H1 (cell line): ENCODE measurements at regions not wholly inside any gene's neighbourhood (a gene's known extent, or its start where the extent isn't known, plus 50 kb on each side); places are given as distances from the start of the nearest gene placed in this dataset.

Experiments used
- CTCF ChIA-PET: fragments of 300-600 bp; sonication (Branson Sonifier 250); formaldehyde crosslinking; loops from one replicate; lab custom pipeline; 2021; ENCODE audit not compliant: partially characterized antibody; lab: Charles Lee
- POLR2A ChIA-PET: fragments of 300-600 bp; sonication (Branson Sonifier 250); formaldehyde crosslinking; loops from one replicate; lab custom pipeline; 2021; ENCODE audit warnings: inconsistent platforms; ENCODE audit not compliant: partially characterized antibody; lab: Charles Lee
- DNase-seq, 2 experiments: peaks; one replicate each; pipeline versions ENCODE4 v3.0.0 to v3.0.0-alpha.2; 2010 to 2022; ENCODE audit warnings: low spot score in 2 of 2, low read depth in 1 of 2, mixed read lengths in 1 of 2
- FAIRE-seq: peaks from 2 replicates; lab custom pipeline; 2011; peaks lifted over from hg19 to GRCh38; lab: Jason Lieb, UNC
- H2AFZ ChIP-seq: 2 replicates; pipeline ENCODE4 v1.8.1; 2012; ENCODE audit warnings: low read length, inconsistent platforms
- H2AK5ac ChIP-seq: 2 replicates; pipeline ENCODE4 v1.6.1; 2013; ENCODE audit warnings: low read depth, low read length
- H2BK120ac ChIP-seq: replicated peaks from 2 replicates; pipeline ENCODE3; 2013; ENCODE audit warnings: low read depth, low read length, inconsistent platforms
- H2BK12ac ChIP-seq: 2 replicates; pipeline ENCODE4 v1.6.1; 2013; ENCODE audit warnings: low read depth, low read length
- H2BK15ac ChIP-seq: 2 replicates; pipeline ENCODE4 v1.6.1; 2013; ENCODE audit warnings: low read length
- H2BK20ac ChIP-seq: 2 replicates; pipeline ENCODE4 v1.6.1; 2013; ENCODE audit warnings: low read length
- H2BK5ac ChIP-seq: 2 replicates; pipeline ENCODE4 v1.6.1; 2013; ENCODE audit warnings: low read depth, low read length
- H3K14ac ChIP-seq: 2 replicates; pipeline ENCODE4 v1.6.1; 2013; ENCODE audit warnings: inconsistent platforms; ENCODE audit not compliant: insufficient read length
- H3K18ac ChIP-seq: 2 replicates; pipeline ENCODE4 v1.6.1; 2013; ENCODE audit warnings: low read length; ENCODE audit errors: extremely low read depth
- H3K23ac ChIP-seq: 2 replicates; pipeline ENCODE4 v1.6.1; 2013; ENCODE audit warnings: inconsistent platforms; ENCODE audit not compliant: insufficient read length
- H3K23me2 ChIP-seq: 2 replicates; pipeline ENCODE4 v1.6.1; 2013; ENCODE audit warnings: low read depth, low read length
- H3K27ac ChIP-seq: 2 replicates; pipeline ENCODE4 v1.6.1; 2011; ENCODE audit warnings: low read depth, low read length, inconsistent platforms
- H3K27me3 ChIP-seq, 4 experiments: replicated peaks in 1 of 4; 1 replicate in 1 of 4; 2 replicates in 3 of 4; pipeline versions ENCODE4 v1.6.1 to v1.8.1; 2011 to 2013; ENCODE audit warnings: low read length in 3 of 4, mild to moderate bottlenecking in 3 of 4, inconsistent platforms in 2 of 4, mixed read lengths in 2 of 4, moderate library complexity in 1 of 4; ENCODE audit not compliant: control insufficient read depth in 3 of 4, insufficient read depth in 3 of 4; ENCODE audit errors: extremely low read depth in 1 of 4
- H3K36me3 ChIP-seq, 4 experiments: 2 replicates each; pipeline versions ENCODE4 v1.6.1 to v1.8.1; 2011 to 2013; ENCODE audit warnings: mild to moderate bottlenecking in 4 of 4, low read length in 3 of 4, moderate library complexity in 2 of 4, control low read depth in 1 of 4, inconsistent platforms in 1 of 4; ENCODE audit not compliant: insufficient read depth in 4 of 4, control insufficient read depth in 2 of 4
- H3K4ac ChIP-seq: replicated peaks from 2 replicates; pipeline ENCODE3; 2013; ENCODE audit warnings: low read length, low read depth, mixed read lengths, inconsistent platforms; ENCODE audit not compliant: insufficient read length
- H3K4me1 ChIP-seq, 4 experiments: replicated peaks in 1 of 4; 1 replicate in 1 of 4; 2 replicates in 3 of 4; pipeline versions ENCODE4 v1.6.1 to v1.8.1; 2011 to 2013; ENCODE audit warnings: low read length in 3 of 4, inconsistent platforms in 2 of 4, mixed read lengths in 1 of 4; ENCODE audit not compliant: insufficient read depth in 4 of 4, control insufficient read depth in 3 of 4
- H3K4me2 ChIP-seq, 2 experiments: 2 replicates each; pipeline versions ENCODE4 v1.6.1 to v1.8.1; 2011 to 2013; ENCODE audit warnings: low read depth in 2 of 2, low read length in 2 of 2, control low read depth in 1 of 2, inconsistent platforms in 1 of 2, mild to moderate bottlenecking in 1 of 2; ENCODE audit not compliant: insufficient read depth in 1 of 2
- H3K4me3 ChIP-seq, 4 experiments: fragments of 200-600, 300-600 bp in 1 of 4; sonication (generic), shearing (Covaris generic), sonication (Bioruptor Twin) in 1 of 4; 2 replicates each; pipeline versions ENCODE4 v1.5.1 to v1.8.1; 2011 to 2016; ENCODE audit warnings: low read length in 4 of 4, low read depth in 3 of 4, control low read depth in 2 of 4, inconsistent platforms in 2 of 4, mild to moderate bottlenecking in 2 of 4, mixed read lengths in 1 of 4, moderate library complexity in 1 of 4; ENCODE audit not compliant: insufficient read depth in 2 of 4; ENCODE audit errors: extremely low read depth in 1 of 4
- H3K56ac ChIP-seq: replicated peaks from 2 replicates; pipeline ENCODE3; 2013; ENCODE audit warnings: low read depth, mild to moderate bottlenecking, mixed read lengths, low read length, inconsistent platforms; ENCODE audit not compliant: insufficient read length
- H3K79me1 ChIP-seq: 2 replicates; pipeline ENCODE4 v1.6.1; 2013; ENCODE audit warnings: low read depth, low read length, control low read depth
- H3K79me2 ChIP-seq, 2 experiments: 2 replicates each; pipeline versions ENCODE4 v1.6.1 to v1.8.1; 2012 to 2013; ENCODE audit warnings: low read length in 2 of 2, mild to moderate bottlenecking in 2 of 2, inconsistent platforms in 1 of 2; ENCODE audit not compliant: insufficient read depth in 2 of 2, control insufficient read depth in 1 of 2
- H3K9ac ChIP-seq, 4 experiments: replicated peaks in 1 of 4; 1 replicate in 1 of 4; 2 replicates in 3 of 4; pipeline versions ENCODE4 v1.6.1 to v1.8.1; 2011 to 2013; ENCODE audit warnings: low read depth in 3 of 4, low read length in 3 of 4, control low read depth in 2 of 4, mild to moderate bottlenecking in 2 of 4, moderate library complexity in 2 of 4, inconsistent platforms in 1 of 4; ENCODE audit errors: extremely low read depth in 1 of 4
- H3K9me3 ChIP-seq, 2 experiments: 2 replicates each; pipeline versions ENCODE4 v1.6.1 to v1.8.1; 2012 to 2013; ENCODE audit warnings: mild to moderate bottlenecking in 2 of 2, moderate library complexity in 2 of 2, control low read depth in 1 of 2, inconsistent platforms in 1 of 2, low read depth in 1 of 2, low read length in 1 of 2, mixed read lengths in 1 of 2; ENCODE audit not compliant: insufficient read depth in 2 of 2
- H4K20me1 ChIP-seq, 2 experiments: replicated peaks in 1 of 2; 2 replicates each; pipeline versions ENCODE3 to v1.8.1; 2011 to 2013; ENCODE audit warnings: inconsistent platforms in 2 of 2, low read length in 2 of 2, mild to moderate bottlenecking in 1 of 2; ENCODE audit not compliant: insufficient read depth in 2 of 2, control insufficient read depth in 1 of 2
- H4K5ac ChIP-seq: 2 replicates; pipeline ENCODE4 v1.6.1; 2013; ENCODE audit warnings: low read length, low read depth, mixed read lengths, inconsistent platforms; ENCODE audit not compliant: insufficient read length
- H4K8ac ChIP-seq: 2 replicates; pipeline ENCODE4 v1.8.0; 2013; ENCODE audit warnings: mild to moderate bottlenecking, moderate library complexity, low read length, inconsistent platforms; ENCODE audit not compliant: insufficient read depth; ENCODE audit errors: extremely low read depth
- H4K91ac ChIP-seq: replicated peaks from 2 replicates; pipeline ENCODE3; 2013; ENCODE audit warnings: low read length, mixed read lengths, inconsistent platforms; ENCODE audit not compliant: insufficient read length
- BCL11A ChIP-seq, 2 experiments: IDR thresholded peaks; one replicate each; pipeline ENCODE4 v1.6.1; 2011; ENCODE audit warnings: low read depth in 2 of 2, low read length in 2 of 2, mild to moderate bottlenecking in 2 of 2
- CBX5 ChIP-seq: fragments of 300-800, 300-1000 bp; sonication (generic); IDR thresholded peaks from 2 replicates; pipeline ENCODE4 v1.7.1; 2016; ENCODE audit warnings: antibody characterized with exemption, low read length, low read depth
- SP1 ChIP-seq: IDR thresholded peaks from 2 replicates; pipeline ENCODE4 v1.6.1; 2011; ENCODE audit warnings: low read depth, low read length
- TAF7 ChIP-seq: optimal IDR thresholded peaks from 2 replicates; pipeline ENCODE3; 2011; ENCODE audit warnings: low read depth, mild to moderate bottlenecking, inconsistent platforms, low read length, moderate library complexity, borderline replicate concordance
- WGBS, 2 experiments: shearing (Covaris generic) in 1 of 2; methylation state at CpG; one replicate each; pipeline versions ENCODE4 v1.1.6 to v1.1.7; 2013 to 2015; ENCODE audit warnings: low lambda C conversion rate in 2 of 2, mixed read lengths in 2 of 2, inconsistent platforms in 1 of 2, low coverage in 1 of 2, missing lambda C conversion rate in 1 of 2; ENCODE audit not compliant: insufficient replicate concordance in 2 of 2, insufficient coverage in 1 of 2, insufficient read length in 1 of 2; ENCODE audit errors: extremely low coverage in 1 of 2, missing lambda C conversion rate in 1 of 2; 5-methylcytosine and 5-hydroxymethylcytosine counted together
- TF ChIP-seq, protein P1 (sequence below): IDR thresholded peaks from 2 replicates; pipeline ENCODE4 v1.6.1; 2012; ENCODE audit warnings: low read length, inconsistent platforms

DNA sequence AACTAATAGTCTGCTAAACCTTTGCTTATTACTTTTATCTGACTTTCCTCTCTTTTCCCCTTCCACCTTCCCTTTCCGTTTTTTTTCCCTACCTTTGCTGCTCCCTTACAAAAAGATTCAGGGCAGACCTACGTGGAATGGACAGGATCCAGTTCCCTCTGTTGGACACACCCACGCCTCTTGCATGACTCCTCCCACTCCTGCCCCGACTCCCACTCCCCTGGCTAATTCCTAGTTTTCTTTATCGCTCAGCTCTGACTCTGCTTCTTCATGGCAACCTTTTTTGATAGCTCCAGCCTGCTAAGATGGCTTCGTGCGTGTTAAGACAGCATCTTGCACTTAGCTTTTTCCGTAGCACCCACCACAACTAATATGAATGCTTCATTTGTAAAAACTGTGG lies 715.6 kb upstream of the NRSN1 start:
- Histone ChIP-seq H2BK120ac (no peak overlapping the region), H2BK12ac (no peak overlapping the region), H3K79me2 (no peaks in the 10 kb centered on the region), H3K4ac (no peak overlapping the region), H3K23me2 (no peaks in the 10 kb centered on the region), H2BK5ac (no peak overlapping the region), H2AFZ (no peak overlapping the region), H3K4me3 (no peak overlapping the region), H4K20me1 (no peaks in the 10 kb centered on the region), H4K91ac (no peak overlapping the region), H3K9ac (no peak overlapping the region), H3K27ac (no peak overlapping the region), H4K5ac (no peak overlapping the region), H3K79me1 (no peaks in the 10 kb centered on the region), H2BK20ac (no peak overlapping the region), H3K14ac (no peak overlapping the region), H3K23ac (no peak overlapping the region), H3K4me1 (no peaks in the 10 kb centered on the region; a peak in 1 of 7 replicates), H3K56ac (no peak overlapping the region), H4K8ac (no peak overlapping the region), H2BK15ac (no peak overlapping the region), H3K18ac (no peak overlapping the region), H3K36me3 (no peaks in the 10 kb centered on the region), H3K4me2 (no peak overlapping the region), H3K9me3 (no peaks in the 10 kb centered on the region), H2AK5ac (no peak overlapping the region), H3K27me3 (no peaks in the 10 kb centered on the region)
- ChIA-PET POLR2A (no interaction called here), CTCF (no interaction called here)
- TF ChIP-seq, protein P1, sequence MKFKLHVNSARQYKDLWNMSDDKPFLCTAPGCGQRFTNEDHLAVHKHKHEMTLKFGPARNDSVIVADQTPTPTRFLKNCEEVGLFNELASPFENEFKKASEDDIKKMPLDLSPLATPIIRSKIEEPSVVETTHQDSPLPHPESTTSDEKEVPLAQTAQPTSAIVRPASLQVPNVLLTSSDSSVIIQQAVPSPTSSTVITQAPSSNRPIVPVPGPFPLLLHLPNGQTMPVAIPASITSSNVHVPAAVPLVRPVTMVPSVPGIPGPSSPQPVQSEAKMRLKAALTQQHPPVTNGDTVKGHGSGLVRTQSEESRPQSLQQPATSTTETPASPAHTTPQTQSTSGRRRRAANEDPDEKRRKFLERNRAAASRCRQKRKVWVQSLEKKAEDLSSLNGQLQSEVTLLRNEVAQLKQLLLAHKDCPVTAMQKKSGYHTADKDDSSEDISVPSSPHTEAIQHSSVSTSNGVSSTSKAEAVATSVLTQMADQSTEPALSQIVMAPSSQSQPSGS: no peak
- TF ChIP-seq BCL11A (IDR thresholded peaks at IDR 0.05; ENCODE audit: low read depth in 2 of 2, low read length in 2 of 2) (no peak), TAF7 (no peak), CBX5 (no peak), SP1 (0 out of 2 replicates have a peak, but pooled peaks have one; percentile 26)
- WGBS, 2 experiments: 98% methylated on average over 8 of the region's 8 CpGs; no CpG with 5 or more reads in 1 of the 2 experiments
- FAIRE-seq: no peak
- DNase-seq: no peak
